Thoracic aorta (tissue), 2 donors: ENCODE measurements at regions not wholly inside any gene's neighbourhood (a gene's known extent, or its start where the extent isn't known, plus 50 kb on each side); places are given as distances from the start of the nearest gene placed in this dataset.

Experiments
- ATAC-seq: fragments of 150-250 bp; one replicate; pipeline ENCODE4 v1.8.0; 2017; ENCODE audit warnings: low read depth; ENCODE audit not compliant: insufficient number of reproducible peaks, low FRiP score
- DNase-seq: peaks from one replicate; pipeline ENCODE4 v3.0.0-alpha.2; 2020; ENCODE audit warnings: low spot score
- H3K27ac ChIP-seq, 2 donors: fragments of 200-600 bp; sonication (generic); 1 replicate in 1 of 2; 2 replicates in 1 of 2; pipeline ENCODE4 v1.5.1; 2016; ENCODE audit warnings: mild to moderate bottlenecking in 2 of 2, moderate library complexity in 2 of 2
- H3K27me3 ChIP-seq: fragments of 200-600 bp; sonication (generic); replicated peaks from 2 replicates; pipeline ENCODE4 v1.6.0; 2016; ENCODE audit warnings: mild to moderate bottlenecking; ENCODE audit not compliant: insufficient read depth
- H3K36me3 ChIP-seq: fragments of 200-600 bp; sonication (generic); one replicate; pipeline ENCODE4 v1.5.1; 2016
- H3K4me1 ChIP-seq, 2 donors: fragments of 200-600 bp; sonication (generic); 1 replicate in 1 of 2; 2 replicates in 1 of 2; pipeline versions ENCODE4 v1.5.1 to v1.6.0; 2016; ENCODE audit warnings: low read depth in 2 of 2, mild to moderate bottlenecking in 1 of 2; ENCODE audit not compliant: control insufficient read depth in 1 of 2
- H3K4me3 ChIP-seq: fragments of 200-600 bp; sonication (generic); 2 replicates; pipeline ENCODE4 v1.5.1; 2016; ENCODE audit warnings: mild to moderate bottlenecking
- H3K9me3 ChIP-seq: fragments of 200-600 bp; sonication (generic); 2 replicates; pipeline ENCODE4 v1.5.1; 2016
- CTCF ChIP-seq: fragments of 200-600 bp; sonication (generic); IDR thresholded peaks from one replicate; pipeline ENCODE4 v1.5.1; 2019; ENCODE audit warnings: antibody characterized with exemption

GRCh38 chr2:150618245-150618895 is 130.9 kb upstream of the RND3 start:
- peaks cover 29 to 49% of the 10 kb centered on the region in 2 donors for H3K4me1 ChIP-seq
- TF ChIP-seq CTCF: no peak
- DNase-seq: no peak
- no peak for ATAC-seq
- no peaks in the 10 kb centered on the region for H3K27me3 ChIP-seq
- H3K9me3 ChIP-seq: no peaks in the 10 kb centered on the region
- peak overlapping the region; percentile 31 to 57 for H3K27ac ChIP-seq
- no peaks in the 10 kb centered on the region for H3K36me3 ChIP-seq
- no peak overlapping the region for H3K4me3 ChIP-seq

GRCh38 chr2:150617351-150617978 is 130.0 kb upstream of the RND3 start:
- TF ChIP-seq CTCF: no peak
- no peak for ATAC-seq
- no peak for DNase-seq
- H3K4me3 ChIP-seq: no peak overlapping the region
- H3K27me3 ChIP-seq: no peaks in the 10 kb centered on the region
- peaks cover 29 to 55% of the 10 kb centered on the region in 2 donors for H3K4me1 ChIP-seq
- peak overlapping the region in 1 of 2 donors; percentile 57 for H3K27ac ChIP-seq
- no peaks in the 10 kb centered on the region for H3K36me3 ChIP-seq
- no peaks in the 10 kb centered on the region for H3K9me3 ChIP-seq

- no peaks in the 10 kb centered on the region for H3K36me3 ChIP-seq
- no peaks in the 10 kb centered on the region for H3K27me3 ChIP-seq
- H3K27ac ChIP-seq: no peak overlapping the region
- no peaks in the 10 kb centered on the region for H3K9me3 ChIP-seq
- no peak for ATAC-seq
- no peak overlapping the region for H3K4me3 ChIP-seq
- no peak for TF ChIP-seq CTCF
- DNase-seq: no peak
- peaks cover 0 to 14% of the 10 kb centered on the region in 2 donors for H3K4me1 ChIP-seq
Observed at GRCh38 chr2:150612957-150613710, 125.7 kb upstream of the RND3 start.

- H3K4me3 ChIP-seq: no peak overlapping the region
- peak; percentile 36 for TF ChIP-seq CTCF
- H3K27ac ChIP-seq: no peak overlapping the region
- no peak for ATAC-seq
- H3K9me3 ChIP-seq: no peaks in the 10 kb centered on the region
- DNase-seq: no peak
- H3K36me3 ChIP-seq: no peaks in the 10 kb centered on the region
- no peaks in the 10 kb centered on the region for H3K27me3 ChIP-seq
- peaks cover 0 to 7% of the 10 kb centered on the region in 2 donors for H3K4me1 ChIP-seq
Observed at GRCh38 chr2:150610670-150611279, 123.3 kb upstream of the RND3 start.
